HPDE6-E6E7 (cell line): ENCODE measurements at regions not wholly inside any gene's neighbourhood (a gene's known extent, or its start where the extent isn't known, plus 50 kb on each side); places are given as distances from the start of the nearest gene placed in this dataset.
"Not testable (repeated sequence)": the region's sequence is repeated elsewhere in the genome, so short reads cannot be mapped to it uniquely, and the experiment has no call there.

Source experiments
- DNase-seq: peaks from one replicate; pipeline ENCODE4 v3.0.0; 2011; ENCODE audit warnings: missing footprints; ENCODE audit errors: extremely low spot score

DNA sequence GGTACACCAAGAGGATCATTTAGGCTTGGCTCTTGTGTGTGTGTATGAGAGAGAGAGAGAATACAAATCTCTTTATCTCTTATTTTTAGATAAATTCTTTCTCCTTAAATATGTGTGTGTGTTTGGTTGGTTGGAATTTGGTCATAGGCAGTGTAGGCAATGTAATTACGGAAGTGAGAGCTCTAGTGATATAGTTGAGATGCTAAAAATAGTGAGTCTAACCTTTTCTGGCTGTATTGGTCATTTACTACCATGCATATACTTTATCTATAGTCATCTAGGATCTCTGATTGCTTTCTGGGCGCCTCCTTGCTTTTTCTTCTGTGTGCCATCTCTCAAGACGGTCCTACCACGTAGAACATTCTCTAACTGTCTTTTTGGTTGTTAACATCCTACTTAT, 250.2 kb downstream of the NUF2 start:
- DNase-seq = no peak

DNA sequence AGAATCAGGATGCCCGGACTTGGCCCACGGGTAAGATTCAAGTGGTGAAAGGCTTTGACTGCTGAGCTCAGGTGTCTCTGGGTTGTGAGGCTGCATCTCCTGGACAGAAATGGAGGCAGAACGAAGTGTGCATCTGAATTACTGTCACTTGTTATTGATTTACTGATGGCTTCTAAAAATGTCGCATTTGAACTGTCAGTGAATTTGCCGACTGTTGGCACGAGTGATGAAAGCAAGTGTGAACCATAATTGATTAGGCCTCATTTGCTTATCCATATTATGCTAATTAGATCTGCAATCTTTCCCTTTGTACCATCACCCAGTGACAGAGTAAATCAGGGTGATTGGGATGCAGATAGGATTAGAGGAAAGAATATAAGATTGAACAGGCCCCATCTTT, 252.4 kb downstream of the NUF2 start:
- DNase-seq = no peak

DNA sequence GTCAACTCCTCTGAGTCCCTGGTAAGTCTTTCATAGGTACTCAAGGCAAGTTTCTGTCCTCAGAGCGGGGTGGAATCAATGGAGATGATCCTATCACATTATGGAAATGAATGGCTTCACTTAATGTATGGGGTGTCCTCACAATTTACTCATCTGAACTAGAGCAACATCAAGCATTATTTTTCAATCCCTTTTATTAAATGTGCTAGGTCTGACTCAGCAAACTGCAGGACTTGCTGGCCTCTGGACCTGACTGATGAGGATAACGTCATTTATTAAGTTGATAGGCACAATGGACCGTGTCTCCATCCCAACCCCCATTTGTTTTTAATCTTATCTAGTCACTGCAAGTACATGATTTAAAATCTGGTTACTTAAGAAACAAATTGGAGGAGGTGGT, 259.2 kb downstream of the NUF2 start:
- DNase-seq = no peak

DNA sequence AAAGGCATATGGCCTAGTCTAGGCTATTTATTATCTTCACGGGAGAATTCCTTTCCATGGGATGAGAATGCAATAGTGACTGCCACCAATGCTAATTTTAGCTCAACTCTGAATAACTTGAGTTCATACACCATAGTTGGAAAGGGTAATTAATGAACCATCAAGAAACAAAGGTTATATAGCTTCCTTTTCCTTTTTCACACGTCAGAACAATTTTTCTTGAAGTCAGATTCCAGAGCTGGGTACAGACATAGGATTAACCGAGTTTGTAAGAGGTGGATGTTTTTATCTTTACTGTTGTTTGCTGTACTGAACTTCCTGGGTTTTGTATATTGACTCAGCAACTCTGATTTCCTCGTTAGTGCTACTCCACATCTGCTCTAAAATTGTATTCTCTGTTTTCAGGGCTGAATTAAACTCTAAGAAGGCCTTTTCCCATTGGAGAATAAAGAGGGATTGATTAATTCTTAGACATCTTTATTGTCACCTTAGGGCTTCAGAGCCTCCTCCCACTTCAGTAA, 262.0 kb downstream of the NUF2 start:
- no peak for DNase-seq

DNA sequence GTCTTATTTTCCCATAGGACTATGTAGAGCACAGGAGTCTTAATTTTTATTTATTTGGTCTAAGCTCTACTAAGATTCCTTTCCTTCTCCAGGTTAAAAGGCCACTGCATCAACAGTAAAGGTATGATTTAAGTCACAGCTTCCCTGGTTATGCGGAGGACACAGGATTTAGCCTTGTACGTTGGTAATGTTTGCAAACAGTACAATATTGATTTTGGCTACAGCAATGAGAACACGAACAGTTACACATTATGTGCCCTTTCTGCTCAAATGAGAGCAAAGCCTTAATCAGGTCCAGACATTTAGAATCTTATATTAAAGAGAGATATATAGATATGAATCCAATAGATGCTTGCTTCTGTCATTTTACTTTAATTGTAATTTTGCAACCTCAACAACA, 264.0 kb downstream of the NUF2 start:
- no peak for DNase-seq

DNA sequence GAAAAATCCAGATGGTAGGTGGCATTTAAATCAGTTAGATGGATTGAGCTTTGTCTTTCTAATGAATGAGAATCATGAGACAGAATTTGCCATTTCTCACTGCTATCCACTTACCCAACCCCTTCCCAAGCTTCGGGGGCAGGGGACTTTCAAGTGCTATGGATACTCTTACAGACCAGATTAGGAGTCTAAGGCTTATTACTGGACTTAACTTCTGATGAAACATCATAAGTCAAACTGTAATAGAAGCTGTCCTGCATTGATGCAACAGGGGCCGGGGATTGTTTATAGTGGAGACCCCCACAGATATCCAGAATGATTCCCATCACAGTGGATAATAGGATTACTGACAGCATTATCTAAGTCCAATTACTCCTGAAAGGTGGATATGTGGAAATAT, 267.0 kb downstream of the NUF2 start:
- no peak for DNase-seq

DNA sequence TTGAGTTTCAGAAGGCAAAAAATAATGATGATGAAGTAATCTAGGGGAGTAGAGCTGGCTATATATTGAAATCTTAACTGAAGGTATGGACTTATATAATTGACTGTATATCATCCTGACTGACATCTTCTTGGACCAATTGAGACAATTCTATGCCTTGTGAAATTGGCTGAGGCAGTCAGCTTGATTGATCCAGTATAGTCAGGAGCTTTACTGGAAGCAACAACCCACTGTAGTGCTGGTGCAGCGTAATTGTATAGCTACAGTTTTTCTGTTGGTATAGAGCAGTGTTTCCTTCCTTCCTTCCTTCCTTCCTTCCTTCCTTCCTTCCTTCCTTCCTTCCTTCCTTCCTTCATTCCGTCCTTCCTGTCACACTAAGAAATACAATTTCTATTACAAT, 268.0 kb downstream of the NUF2 start:
- no peak for DNase-seq

DNA sequence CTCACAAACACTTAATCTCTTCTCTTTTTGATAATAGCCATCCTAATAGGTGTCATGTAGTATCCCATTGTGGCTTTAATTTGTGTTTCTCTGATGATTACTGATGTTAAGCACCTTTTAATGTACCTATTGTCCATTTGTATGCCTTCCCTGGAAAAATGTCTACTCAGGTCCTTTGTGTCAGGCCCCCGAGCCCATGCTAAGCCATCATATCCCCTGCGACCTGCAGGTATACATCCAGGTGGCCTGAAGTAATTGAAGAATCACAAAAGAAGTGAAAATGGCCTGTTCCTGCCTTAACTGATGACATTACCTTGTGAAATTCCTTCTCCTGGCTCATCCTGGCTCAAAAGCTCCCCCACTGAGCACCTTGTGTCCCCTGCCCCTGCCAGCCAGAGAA, 269.4 kb downstream of the NUF2 start:
- not testable (repeated sequence) for DNase-seq

DNA sequence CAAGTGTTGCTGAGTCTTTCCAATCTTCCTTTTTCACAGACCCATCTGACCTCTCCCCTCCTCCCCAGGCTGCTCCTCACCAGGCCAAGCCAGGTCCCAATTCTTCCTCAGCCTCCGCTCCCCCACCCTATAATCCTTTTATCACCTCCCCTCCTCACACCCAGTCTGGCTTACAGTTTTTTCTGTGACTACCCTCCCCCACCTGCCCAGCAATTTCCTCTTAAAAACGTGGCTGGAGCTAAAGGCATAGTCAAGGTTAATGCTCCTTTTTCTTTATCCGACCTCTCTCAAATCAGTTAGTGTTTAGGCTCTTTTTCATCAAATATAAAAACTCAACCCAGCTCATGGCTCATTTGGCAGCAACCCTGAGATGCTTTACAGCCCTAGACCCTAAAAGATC, 270.9 kb downstream of the NUF2 start:
- DNase-seq = not testable (repeated sequence)

DNA sequence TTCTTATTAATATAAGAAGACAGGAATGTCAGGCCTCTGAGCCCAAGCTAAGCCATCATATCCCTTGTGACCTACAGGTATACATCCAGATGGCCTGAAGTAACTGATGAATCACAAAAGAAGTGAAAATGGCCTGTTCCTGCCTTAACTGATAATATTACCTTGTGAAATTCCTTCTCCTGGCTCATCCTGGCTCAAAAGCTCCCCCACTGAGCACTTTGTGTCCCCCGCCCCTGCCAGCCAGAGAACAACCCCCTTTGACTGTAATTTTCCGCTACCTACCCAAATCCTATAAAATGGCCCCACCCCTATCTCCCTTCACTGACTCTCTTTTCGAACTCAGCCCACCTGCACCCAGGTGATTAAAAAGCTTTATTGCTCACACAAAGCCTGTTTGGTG, 274.4 kb downstream of the NUF2 start:
- DNase-seq = not testable (repeated sequence)

DNA sequence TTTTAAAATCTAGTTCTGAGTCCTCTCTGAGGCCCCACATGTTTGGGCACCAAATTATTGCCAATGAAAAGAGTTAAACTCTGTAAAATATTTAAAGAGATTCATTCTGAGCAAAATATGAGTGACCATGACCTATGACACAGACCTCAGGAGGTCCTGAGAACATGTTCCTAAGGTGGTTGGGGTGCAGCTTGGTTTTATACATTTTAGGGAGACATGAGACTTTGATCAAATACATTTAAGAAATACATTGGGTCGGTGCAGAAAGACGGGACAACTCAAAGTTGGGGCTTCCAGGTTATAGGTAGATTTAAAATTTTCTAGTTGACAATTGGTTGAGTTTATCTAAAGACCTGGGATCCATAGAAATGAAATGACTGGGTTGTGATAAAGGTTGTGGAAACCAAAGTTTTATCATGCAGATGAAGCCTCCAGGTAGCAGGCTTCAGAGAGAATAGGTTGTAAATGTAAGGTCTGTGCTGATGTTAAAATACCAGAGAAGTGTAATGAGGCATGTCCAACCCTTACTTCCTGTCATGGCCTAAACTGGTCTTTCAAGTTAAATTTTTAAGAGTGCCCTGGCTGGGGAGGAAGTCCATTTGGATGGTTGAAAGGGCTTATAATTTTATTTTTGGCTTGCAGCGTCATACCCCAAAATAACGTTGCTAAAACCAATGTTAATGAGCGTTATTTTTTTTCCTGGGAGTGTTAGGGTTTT, 274.9 kb downstream of the NUF2 start:
- no peak for DNase-seq

DNA sequence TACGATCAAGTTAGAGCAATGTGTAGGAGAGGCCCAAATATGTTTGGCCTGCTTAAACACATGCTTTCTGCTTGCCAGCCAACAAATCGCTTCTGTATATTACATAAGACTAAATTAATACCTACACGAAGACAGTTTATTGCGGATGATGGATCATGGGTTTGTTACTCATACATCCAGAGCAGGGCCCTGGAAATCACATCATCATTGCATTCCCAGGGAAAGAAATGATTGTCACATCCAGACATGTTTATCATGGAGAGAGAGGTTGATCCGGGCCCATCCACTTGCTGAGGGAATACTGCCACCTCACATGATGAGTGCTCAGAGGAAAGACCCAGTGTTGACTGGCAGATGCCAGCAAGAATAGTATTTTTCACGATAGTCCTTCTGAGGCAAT, 282.6 kb downstream of the NUF2 start:
- no peak for DNase-seq

DNA sequence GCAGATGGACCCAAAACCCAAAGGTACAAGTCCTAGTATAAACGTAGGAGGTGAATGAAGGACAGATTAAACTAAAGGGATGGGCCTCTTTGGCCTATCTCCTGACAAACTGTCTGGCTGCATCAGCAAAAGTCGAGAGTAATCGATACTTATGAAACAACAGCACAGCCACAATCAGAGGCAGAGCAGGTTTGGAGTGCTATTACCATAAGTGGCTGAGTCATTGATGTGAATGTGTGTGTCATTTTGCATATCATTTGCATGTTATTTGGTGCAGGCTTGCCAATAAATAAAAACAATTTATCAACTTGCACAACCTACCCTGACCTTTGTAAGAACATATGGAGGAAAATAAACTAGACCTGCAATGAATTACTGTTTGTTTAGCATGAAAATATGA, 283.1 kb downstream of the NUF2 start:
- DNase-seq = no peak

DNA sequence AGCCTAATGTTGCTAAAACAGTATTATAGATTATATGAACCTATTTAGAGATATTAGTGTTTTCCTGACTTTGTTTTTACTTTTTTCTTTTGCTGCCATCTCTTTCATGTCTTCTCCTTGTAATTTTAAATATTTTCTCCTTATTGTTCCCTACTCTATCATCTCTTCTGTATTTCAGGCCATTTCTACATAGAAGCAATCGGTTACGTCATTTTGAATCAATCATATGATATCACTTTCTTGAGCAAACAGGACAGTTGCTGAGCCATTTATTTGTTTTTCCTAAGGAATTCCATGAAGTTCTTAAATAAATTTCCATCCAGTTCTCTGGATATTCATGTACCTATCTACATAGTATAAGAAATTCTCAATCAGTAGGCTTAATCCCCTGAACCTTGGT, 287.2 kb downstream of the NUF2 start:
- DNase-seq = no peak

DNA sequence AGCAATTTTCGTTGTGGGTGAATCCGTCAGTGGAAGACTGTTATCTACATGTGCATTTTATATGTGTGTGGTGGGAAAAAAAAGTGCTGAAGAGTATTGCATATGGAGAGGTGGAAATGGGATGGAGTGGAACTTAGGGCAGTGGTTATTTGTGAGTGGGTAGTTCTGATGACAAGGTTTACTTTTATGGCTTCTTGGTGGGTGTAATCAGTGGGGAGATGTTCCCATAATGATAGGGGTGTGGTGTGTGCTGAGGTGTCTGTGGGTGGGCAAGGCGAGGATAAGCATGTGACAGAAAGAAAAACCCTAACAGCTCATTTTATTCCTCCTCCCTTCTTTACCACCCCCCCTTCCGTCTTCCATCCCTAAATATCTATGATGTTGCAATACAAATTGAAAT, 288.1 kb downstream of the NUF2 start:
- DNase-seq = no peak

DNA sequence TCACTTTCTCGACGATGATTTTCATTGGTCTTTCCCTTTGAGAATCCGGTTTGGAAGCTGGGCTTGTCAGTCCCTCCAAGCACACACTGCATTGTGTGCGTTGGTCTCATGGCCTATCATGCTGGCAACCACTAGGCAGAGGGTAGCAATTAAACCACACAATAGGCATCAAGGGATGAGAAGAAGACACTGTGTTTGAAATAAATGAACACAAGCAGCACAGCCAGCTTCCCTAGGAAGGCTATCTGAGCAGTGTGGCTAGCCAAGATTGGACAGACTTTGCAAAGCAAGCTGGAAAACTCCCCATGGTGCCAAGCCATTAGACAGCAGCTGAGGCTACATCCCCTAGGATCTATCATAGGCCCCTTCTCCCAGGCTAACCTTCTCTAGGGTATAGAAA, 288.7 kb downstream of the NUF2 start:
- no peak for DNase-seq

DNA sequence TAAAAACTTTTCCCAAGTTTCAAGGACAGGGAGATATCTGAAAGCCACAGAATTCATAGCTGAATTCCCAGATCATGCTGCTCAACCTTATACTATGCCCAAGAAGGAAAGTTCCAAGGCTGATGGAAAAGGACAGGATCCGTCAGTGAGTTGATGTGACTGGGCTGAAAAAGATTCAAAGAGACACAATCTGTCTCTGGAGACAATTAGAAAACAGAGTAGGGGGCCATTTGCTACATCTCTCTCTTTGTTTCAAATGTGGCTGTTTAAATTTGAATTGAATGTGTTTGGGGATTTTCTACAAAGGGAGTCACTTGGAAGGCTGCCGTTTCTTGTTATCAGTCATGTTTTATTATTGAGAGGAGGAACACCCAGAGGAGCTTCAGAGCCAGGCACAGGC, 292.6 kb downstream of the NUF2 start:
- no peak for DNase-seq

DNA sequence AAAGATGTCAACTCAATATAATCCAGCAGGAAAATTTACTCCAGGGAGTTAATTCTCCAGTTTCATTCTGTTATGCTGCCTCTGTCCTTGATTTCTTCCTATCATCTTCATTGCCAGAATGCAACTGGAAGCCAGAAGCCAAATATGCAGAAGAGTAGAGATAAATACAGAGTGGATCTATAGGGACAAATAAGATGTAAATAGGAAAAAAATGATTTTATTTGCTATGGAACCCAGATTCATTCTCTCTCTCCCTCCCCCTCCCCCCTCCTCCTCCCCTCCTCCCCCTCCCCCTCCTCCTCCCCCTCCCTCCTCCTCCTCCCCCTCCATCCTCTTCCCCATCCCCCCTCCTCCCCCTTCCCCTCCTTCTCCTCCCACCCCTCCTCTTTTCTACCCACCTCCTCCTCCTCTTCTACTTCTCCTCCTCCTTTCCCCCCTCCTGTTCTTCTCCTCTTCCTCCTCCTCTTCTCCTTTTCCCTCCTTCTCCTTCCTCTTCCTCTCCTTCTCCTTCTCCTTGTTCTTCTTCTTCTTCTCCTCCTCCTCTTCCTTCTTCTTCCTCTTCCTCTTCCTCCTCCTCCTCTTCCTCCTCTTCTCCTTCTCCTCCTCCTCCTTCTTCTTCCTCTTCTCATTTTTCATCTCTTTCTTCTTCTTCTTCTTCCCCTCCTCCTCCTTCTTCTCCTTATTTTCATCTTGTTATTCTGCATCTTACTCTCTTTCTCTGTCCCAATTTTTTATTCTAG, 306.4 kb downstream of the NUF2 start:
- DNase-seq = no peak

DNA sequence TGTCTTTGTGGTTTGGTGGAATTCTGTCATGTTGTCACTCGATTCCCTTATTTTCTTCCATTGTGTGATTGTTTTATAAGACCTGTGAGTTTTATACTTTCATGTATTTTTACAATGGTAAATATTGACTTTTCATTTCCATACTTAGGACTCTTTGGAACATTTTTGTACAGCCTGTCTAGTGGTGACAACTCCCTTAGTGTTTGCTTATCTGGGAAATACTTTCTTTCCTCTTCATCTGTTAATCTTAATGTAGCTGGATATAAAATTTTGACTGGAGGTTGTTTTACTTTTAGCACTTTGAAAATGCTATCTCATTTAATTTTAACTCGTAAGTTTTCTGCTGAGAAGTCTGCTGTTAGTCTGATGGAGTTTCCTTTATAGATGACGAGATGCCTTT, 310.5 kb downstream of the NUF2 start:
- no peak for DNase-seq

DNA sequence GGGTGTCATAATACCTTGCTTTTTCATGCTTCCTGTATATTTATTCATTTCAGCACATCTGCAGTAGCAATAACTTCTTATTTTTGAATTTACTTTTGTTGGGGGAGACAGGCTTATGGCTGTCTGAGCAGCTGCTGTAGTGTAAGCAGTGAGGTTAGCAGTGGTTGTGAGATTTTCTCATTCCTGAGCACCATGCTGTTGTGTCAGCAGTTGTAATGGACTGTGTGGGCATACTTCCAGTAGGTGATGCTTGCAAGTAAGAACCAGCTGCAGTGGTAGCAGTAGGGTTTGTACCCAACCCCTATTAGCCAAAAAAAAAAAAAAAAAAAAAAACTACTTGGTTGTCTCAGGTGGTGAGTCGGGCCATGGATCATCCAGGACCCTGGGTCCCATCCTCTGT, 311.6 kb downstream of the NUF2 start:
- no peak for DNase-seq

DNA sequence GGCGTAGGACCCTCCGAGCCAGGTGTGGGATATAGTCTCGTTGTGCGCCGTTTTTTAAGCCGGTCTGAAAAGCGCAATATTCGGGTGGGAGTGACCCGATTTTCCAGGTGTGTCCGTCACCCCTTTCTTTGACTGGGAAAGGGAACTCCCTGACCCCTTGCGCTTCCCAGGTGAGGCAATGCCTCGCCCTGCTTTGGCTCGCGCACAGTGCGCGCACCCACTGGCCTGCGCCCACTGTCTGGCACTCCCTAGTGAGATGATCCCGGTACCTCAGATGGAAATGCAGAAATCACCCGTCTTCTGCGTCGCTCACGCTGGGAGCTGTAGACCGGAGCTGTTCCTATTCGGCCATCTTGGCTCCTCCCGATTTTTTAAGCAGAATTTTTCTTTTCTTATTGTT, 323.9 kb downstream of the NUF2 start:
- DNase-seq = not testable (repeated sequence)

DNA sequence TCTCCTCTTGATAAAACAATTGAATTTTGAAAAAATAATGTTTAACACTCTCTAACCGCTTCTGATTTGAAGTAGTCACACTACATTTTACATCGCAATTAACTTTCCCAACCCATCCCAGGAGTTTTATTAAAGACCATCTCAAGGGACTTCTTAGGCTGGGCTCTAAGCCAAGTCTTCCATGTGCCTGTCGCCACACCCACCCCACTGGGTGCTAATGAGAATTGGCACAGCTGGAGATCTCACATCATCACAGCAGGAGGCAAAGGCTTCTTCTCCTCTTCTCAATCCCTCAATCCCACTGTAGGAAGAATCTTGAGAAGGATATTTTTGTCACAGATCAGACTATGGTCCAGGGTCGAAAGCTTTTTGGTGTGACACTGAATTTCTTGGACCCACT, 328.9 kb downstream of the NUF2 start:
- no peak for DNase-seq

DNA sequence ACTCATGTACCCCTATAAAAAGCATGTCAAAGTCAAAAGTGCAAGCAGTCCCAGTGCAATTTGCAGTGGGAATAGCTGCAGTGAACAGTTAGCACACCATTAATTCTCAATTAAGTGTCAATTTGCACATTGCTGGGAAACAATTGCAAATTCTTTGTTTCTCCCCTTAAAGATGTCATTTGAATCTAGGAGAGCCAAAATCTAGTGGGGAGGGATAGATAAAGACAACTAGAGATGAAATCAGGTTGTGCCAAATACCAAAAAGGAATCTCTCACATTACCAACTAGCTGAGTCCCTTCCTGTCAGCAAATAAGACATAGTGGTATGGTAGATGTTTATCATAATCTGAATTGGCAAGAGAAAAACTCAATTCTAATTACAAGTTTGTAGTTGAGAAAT, 330.7 kb downstream of the NUF2 start:
- DNase-seq = no peak
